ENCODE measurements at regions not wholly inside any gene's neighbourhood (a gene's known extent, or its start where the extent isn't known, plus 50 kb on each side); places are given as distances from the start of the nearest gene placed in this dataset.

- no peaks in the 10 kb centered on the region for H3K9me3 Mint-ChIP-seq
Observed at GRCh38 chr12:66055837-66056319, 74.7 kb downstream of the LLPH start.

GRCh38 chr12:66052988-66053615 lies 77.4 kb downstream of the LLPH start:
- no peaks in the 10 kb centered on the region for H3K27me3 Mint-ChIP-seq
- DNase-seq (ENCODE audit: extremely low spot score, unreplicated experiment): no peak
- H3K9me3 Mint-ChIP-seq: no peaks in the 10 kb centered on the region
- H3K27ac Mint-ChIP-seq: no peak overlapping the region
- TF ChIP-seq CTCF (conservative IDR thresholded peaks at IDR 0.05): no peak
- no peaks in the 10 kb centered on the region for H3K36me3 Mint-ChIP-seq
- H3K4me1 Mint-ChIP-seq (ENCODE audit: unreplicated experiment): peaks cover 5% of the 10 kb centered on the region
- H3K4me3 Mint-ChIP-seq: no peak overlapping the region

More at GRCh38 chr12:66055837-66056319, 74.7 kb downstream of the LLPH start:
- DNase-seq (ENCODE audit: extremely low spot score, unreplicated experiment): no peak
- no peak for TF ChIP-seq CTCF (conservative IDR thresholded peaks at IDR 0.05)
- H3K27me3 Mint-ChIP-seq: no peaks in the 10 kb centered on the region
- no peaks in the 10 kb centered on the region for H3K36me3 Mint-ChIP-seq
- peaks cover 13% of the 10 kb centered on the region for H3K4me1 Mint-ChIP-seq (ENCODE audit: unreplicated experiment)
- H3K27ac Mint-ChIP-seq: no peak overlapping the region
- H3K4me3 Mint-ChIP-seq: no peak overlapping the region

GRCh38 chr12:66051361-66051760 lies 79.2 kb downstream of the LLPH start:
- Mint-ChIP-seq H3K4me1 (ENCODE audit: unreplicated experiment) (peaks cover 5% of the 10 kb centered on the region), H3K27me3 (no peaks in the 10 kb centered on the region), H3K9me3 (no peaks in the 10 kb centered on the region), H3K27ac (no peak overlapping the region), H3K4me3 (no peak overlapping the region), H3K36me3 (no peaks in the 10 kb centered on the region)
- TF ChIP-seq CTCF (conservative IDR thresholded peaks at IDR 0.05): no peak
- DNase-seq (ENCODE audit: extremely low spot score, unreplicated experiment): no peak

GRCh38 chr12:66050610-66051009 lies 79.9 kb downstream of the LLPH start:
- no peak overlapping the region for H3K27ac Mint-ChIP-seq
- no peaks in the 10 kb centered on the region for H3K9me3 Mint-ChIP-seq
- H3K4me3 Mint-ChIP-seq: no peak overlapping the region
- TF ChIP-seq CTCF (conservative IDR thresholded peaks at IDR 0.05): no peak
- no peaks in the 10 kb centered on the region for H3K36me3 Mint-ChIP-seq
- no peak for DNase-seq (ENCODE audit: extremely low spot score, unreplicated experiment)
- H3K4me1 Mint-ChIP-seq (ENCODE audit: unreplicated experiment): peaks cover 5% of the 10 kb centered on the region
- no peaks in the 10 kb centered on the region for H3K27me3 Mint-ChIP-seq

GRCh38 chr12:66050283-66050576 lies 80.3 kb downstream of the LLPH start:
- H3K4me3 Mint-ChIP-seq: no peak overlapping the region
- H3K36me3 Mint-ChIP-seq: no peaks in the 10 kb centered on the region
- H3K27me3 Mint-ChIP-seq: no peaks in the 10 kb centered on the region
- no peaks in the 10 kb centered on the region for H3K9me3 Mint-ChIP-seq
- peaks cover 5% of the 10 kb centered on the region for H3K4me1 Mint-ChIP-seq (ENCODE audit: unreplicated experiment)
- TF ChIP-seq CTCF (conservative IDR thresholded peaks at IDR 0.05): no peak
- H3K27ac Mint-ChIP-seq: no peak overlapping the region
- no peak for DNase-seq (ENCODE audit: extremely low spot score, unreplicated experiment)
